GM12872 (cell line): ENCODE measurements at regions not wholly inside any gene's neighbourhood (a gene's known extent, or its start where the extent isn't known, plus 50 kb on each side); places are given as distances from the start of the nearest gene placed in this dataset.

ENCODE experiments used
- CTCF ChIP-seq: IDR thresholded peaks from 3 replicates; pipeline ENCODE4 v1.5.1; 2011; ENCODE audit warnings: low read depth, mild to moderate bottlenecking, low read length, moderate library complexity; ENCODE audit not compliant: insufficient read depth

GRCh38 chr16:55016515-55016914 is 85.8 kb downstream of the IRX5 start:
- TF ChIP-seq CTCF: no peak

- TF ChIP-seq CTCF: no peak
Measured at GRCh38 chr16:55017321-55017720, 86.7 kb downstream of the IRX5 start.

GRCh38 chr16:55018881-55019280 is 88.2 kb downstream of the IRX5 start:
- no peak for TF ChIP-seq CTCF

GRCh38 chr16:55019419-55020131 is 88.9 kb downstream of the IRX5 start:
- TF ChIP-seq CTCF: no peak

- peak; percentile 27 for TF ChIP-seq CTCF
Measured at GRCh38 chr16:55021595-55022475, 91.2 kb downstream of the IRX5 start.

GRCh38 chr16:55029509-55029908 is 98.8 kb downstream of the IRX5 start:
- no peak for TF ChIP-seq CTCF

GRCh38 chr16:55030944-55031343 is 100.3 kb downstream of the IRX5 start:
- TF ChIP-seq CTCF: no peak
